ENCODE measurements at regions not wholly inside any gene's neighbourhood (a gene's known extent, or its start where the extent isn't known, plus 50 kb on each side); places are given as distances from the start of the nearest gene placed in this dataset.

DNA sequence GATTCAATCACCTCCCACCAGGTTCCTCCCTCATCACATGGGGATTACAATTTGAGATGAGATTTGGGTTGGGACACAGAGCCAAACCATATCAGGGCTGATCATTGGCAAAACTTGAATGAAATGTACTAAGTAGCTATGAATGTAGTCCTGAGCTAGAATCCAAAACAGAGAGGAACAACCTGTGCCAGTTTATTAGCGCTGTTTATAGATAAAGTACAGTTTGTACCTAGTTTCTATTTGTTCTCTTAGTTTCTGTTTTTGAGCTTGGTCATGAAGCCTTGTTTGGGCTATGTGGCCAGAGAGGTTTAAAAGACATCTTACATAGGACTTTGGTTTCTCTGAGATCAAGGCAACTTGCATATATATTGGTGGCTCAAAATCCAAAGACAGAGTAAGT, 66.9 kb upstream of the INPP4B start:
- TF ChIP-seq, protein P1, sequence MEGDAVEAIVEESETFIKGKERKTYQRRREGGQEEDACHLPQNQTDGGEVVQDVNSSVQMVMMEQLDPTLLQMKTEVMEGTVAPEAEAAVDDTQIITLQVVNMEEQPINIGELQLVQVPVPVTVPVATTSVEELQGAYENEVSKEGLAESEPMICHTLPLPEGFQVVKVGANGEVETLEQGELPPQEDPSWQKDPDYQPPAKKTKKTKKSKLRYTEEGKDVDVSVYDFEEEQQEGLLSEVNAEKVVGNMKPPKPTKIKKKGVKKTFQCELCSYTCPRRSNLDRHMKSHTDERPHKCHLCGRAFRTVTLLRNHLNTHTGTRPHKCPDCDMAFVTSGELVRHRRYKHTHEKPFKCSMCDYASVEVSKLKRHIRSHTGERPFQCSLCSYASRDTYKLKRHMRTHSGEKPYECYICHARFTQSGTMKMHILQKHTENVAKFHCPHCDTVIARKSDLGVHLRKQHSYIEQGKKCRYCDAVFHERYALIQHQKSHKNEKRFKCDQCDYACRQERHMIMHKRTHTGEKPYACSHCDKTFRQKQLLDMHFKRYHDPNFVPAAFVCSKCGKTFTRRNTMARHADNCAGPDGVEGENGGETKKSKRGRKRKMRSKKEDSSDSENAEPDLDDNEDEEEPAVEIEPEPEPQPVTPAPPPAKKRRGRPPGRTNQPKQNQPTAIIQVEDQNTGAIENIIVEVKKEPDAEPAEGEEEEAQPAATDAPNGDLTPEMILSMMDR (IDR thresholded peaks at IDR 0.05) = no peak
- TF ChIP-seq POLR2A (IDR thresholded peaks at IDR 0.05) (no peak), EP300 (IDR thresholded peaks at IDR 0.05) (no peak)

Data from stomach (tissue), 4 donors.